Liver (tissue), 7 donors: ENCODE measurements at regions not wholly inside any gene's neighbourhood (a gene's known extent, or its start where the extent isn't known, plus 50 kb on each side); places are given as distances from the start of the nearest gene placed in this dataset.

Source experiments
- DNase-seq: peaks from one replicate; pipeline ENCODE4 v3.0.0-alpha.2; 2017; ENCODE audit warnings: low spot score
- H3K27ac ChIP-seq, 2 donors: one replicate each; pipeline ENCODE4 v1.7.0; 2013; ENCODE audit warnings: inconsistent platforms in 2 of 2, low read length in 2 of 2, control low read depth in 1 of 2, low read depth in 1 of 2, mild to moderate bottlenecking in 1 of 2
- H3K27me3 ChIP-seq, 4 donors: one replicate each; pipeline versions ENCODE4 v1.6.1 to v1.7.0; 2013; ENCODE audit warnings: low read length in 3 of 4, inconsistent platforms in 1 of 4, mild to moderate bottlenecking in 1 of 4, moderate library complexity in 1 of 4; ENCODE audit not compliant: control insufficient read depth in 4 of 4, insufficient read depth in 4 of 4
- H3K36me3 ChIP-seq, 4 donors: one replicate each; pipeline versions ENCODE4 v1.6.1 to v1.7.0; 2013; ENCODE audit warnings: low read length in 3 of 4, mild to moderate bottlenecking in 3 of 4, low read depth in 1 of 4, moderate library complexity in 1 of 4; ENCODE audit not compliant: control insufficient read depth in 4 of 4, insufficient read depth in 3 of 4
- H3K4me1 ChIP-seq, 4 donors: one replicate each; pipeline versions ENCODE4 v1.6.1 to v1.7.0; 2013; ENCODE audit warnings: low read length in 3 of 4, mild to moderate bottlenecking in 3 of 4, moderate library complexity in 1 of 4; ENCODE audit not compliant: control insufficient read depth in 4 of 4, insufficient read depth in 4 of 4
- H3K4me3 ChIP-seq, 3 donors: one replicate each; pipeline versions ENCODE4 v1.6.1 to v1.7.0; 2013; ENCODE audit warnings: low read length in 3 of 3, control low read depth in 1 of 3, low read depth in 1 of 3, mild to moderate bottlenecking in 1 of 3
- H3K9ac ChIP-seq, 2 donors: one replicate each; pipeline ENCODE4 v1.7.0; 2013; ENCODE audit warnings: low read length in 2 of 2, mild to moderate bottlenecking in 2 of 2, moderate library complexity in 2 of 2, control low read depth in 1 of 2, low read depth in 1 of 2
- H3K9me3 ChIP-seq, 4 donors: one replicate each; pipeline versions ENCODE4 v1.6.1 to v1.7.0; 2013; ENCODE audit warnings: low read length in 3 of 4; ENCODE audit not compliant: control insufficient read depth in 4 of 4
- EGR1 ChIP-seq, 2 donors: IDR thresholded peaks; 2 replicates each; pipeline ENCODE4 v1.6.1; 2016 to 2018; ENCODE audit warnings: antibody characterized with exemption in 2 of 2, low read depth in 2 of 2
- FOXA2 ChIP-seq: IDR thresholded peaks from 2 replicates; pipeline ENCODE4 v1.6.1; 2016; ENCODE audit warnings: antibody characterized with exemption
- GABPA ChIP-seq, 2 donors: IDR thresholded peaks in 1 of 2; conservative IDR thresholded peaks in 1 of 2; 2 replicates each; pipeline ENCODE4 v1.6.1; 2016; ENCODE audit warnings: antibody characterized with exemption in 2 of 2, mild to moderate bottlenecking in 1 of 2, moderate library complexity in 1 of 2
- HNF4A ChIP-seq, 2 donors: conservative IDR thresholded peaks; 2 replicates each; pipeline ENCODE4 v1.6.1; 2016; ENCODE audit warnings: antibody characterized with exemption in 2 of 2, mild to moderate bottlenecking in 2 of 2
- HNF4G ChIP-seq: IDR thresholded peaks from 2 replicates; pipeline ENCODE4 v1.6.1; 2016; ENCODE audit warnings: antibody characterized with exemption
- NR2F2 ChIP-seq: IDR thresholded peaks from 2 replicates; pipeline ENCODE4 v1.6.1; 2016; ENCODE audit warnings: antibody characterized with exemption
- RAD21 ChIP-seq, 2 donors: IDR thresholded peaks; 2 replicates each; pipeline ENCODE4 v1.6.1; 2016; ENCODE audit warnings: antibody characterized with exemption in 2 of 2, mild to moderate bottlenecking in 2 of 2
- RXRA ChIP-seq, 2 donors: IDR thresholded peaks; 2 replicates each; pipeline ENCODE4 v1.6.1; 2017 to 2018; ENCODE audit warnings: antibody characterized with exemption in 2 of 2, mild to moderate bottlenecking in 1 of 2
- SP1 ChIP-seq: IDR thresholded peaks from 2 replicates; pipeline ENCODE4 v1.6.1; 2018; ENCODE audit warnings: antibody characterized with exemption, mild to moderate bottlenecking
- TAF1 ChIP-seq: conservative IDR thresholded peaks from 2 replicates; pipeline ENCODE4 v1.6.1; 2016; ENCODE audit warnings: antibody characterized with exemption, mild to moderate bottlenecking
- YY1 ChIP-seq: IDR thresholded peaks from 2 replicates; pipeline ENCODE4 v1.6.1; 2016; ENCODE audit warnings: antibody characterized with exemption, mild to moderate bottlenecking
- WGBS: extraction: QIAGEN DNeasy Blood & Tissue Kit; methylation state at CpG from one replicate; pipeline ENCODE4 v1.1.7; 2013; 5-methylcytosine and 5-hydroxymethylcytosine counted together
- TF ChIP-seq, protein P1 (sequence below): IDR thresholded peaks from 2 replicates; pipeline ENCODE4 v1.6.1; 2016; ENCODE audit warnings: antibody characterized with exemption
- TF ChIP-seq, protein P2 (sequence below): IDR thresholded peaks from 2 replicates; pipeline ENCODE4 v1.6.1; 2016; ENCODE audit warnings: antibody characterized with exemption
- TF ChIP-seq, protein P3 (sequence below): IDR thresholded peaks from 2 replicates; pipeline ENCODE4 v1.6.1; 2016; ENCODE audit warnings: antibody characterized with exemption
- TF ChIP-seq, protein P4 (sequence below): IDR thresholded peaks from 2 replicates; pipeline ENCODE4 v1.6.1; 2016; ENCODE audit warnings: antibody characterized with exemption, mild to moderate bottlenecking
- donor health status: healthy.
- donor health status: healthy.
- donor health status: healthy.
- donor health status: healthy.

DNA sequence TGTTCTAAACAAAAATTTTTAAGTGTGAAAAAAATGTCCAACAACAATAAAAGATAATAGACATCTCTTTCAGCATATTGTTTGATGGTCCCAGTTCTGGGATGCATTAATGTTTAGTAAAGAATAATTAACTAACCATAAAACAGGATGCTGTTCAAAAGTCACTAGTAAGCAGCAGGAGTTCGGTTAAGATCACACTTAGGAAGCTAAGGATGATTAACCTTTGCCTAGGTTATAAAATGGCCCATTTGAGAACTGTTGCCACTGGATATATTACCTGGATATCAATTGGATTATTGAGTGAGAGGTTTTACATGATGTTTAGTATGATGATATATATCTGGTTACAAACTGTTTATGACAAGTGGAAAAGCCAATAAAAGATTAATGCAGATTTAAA lies 171.7 kb downstream of the ATG4C start:
- Histone ChIP-seq H3K9ac (no peak overlapping the region), H3K9me3 (no peaks in the 10 kb centered on the region), H3K27ac (no peak overlapping the region), H3K4me3 (no peak overlapping the region), H3K27me3 (peaks cover 0 to 15% (median 3%) of the 10 kb centered on the region in 4 donors), H3K4me1 (no peaks in the 10 kb centered on the region), H3K36me3 (no peaks in the 10 kb centered on the region)
- no peak for DNase-seq
- TF ChIP-seq, protein P1, sequence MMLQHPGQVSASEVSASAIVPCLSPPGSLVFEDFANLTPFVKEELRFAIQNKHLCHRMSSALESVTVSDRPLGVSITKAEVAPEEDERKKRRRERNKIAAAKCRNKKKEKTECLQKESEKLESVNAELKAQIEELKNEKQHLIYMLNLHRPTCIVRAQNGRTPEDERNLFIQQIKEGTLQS = no peak
- TF ChIP-seq TAF1 (no peak), EGR1 (IDR thresholded peaks at IDR 0.05; ENCODE audit: low read depth in 2 of 2) (no peak), GABPA (IDR thresholded peaks at IDR 0.05 in 1 of 2, conservative IDR thresholded peaks at IDR 0.05 in 1 of 2) (no peak), SP1 (no peak), RAD21 (IDR thresholded peaks at IDR 0.05) (no peak), YY1 (no peak), RXRA (IDR thresholded peaks at IDR 0.05) (no peak), HNF4G (no peak)
- TF ChIP-seq, protein P2, sequence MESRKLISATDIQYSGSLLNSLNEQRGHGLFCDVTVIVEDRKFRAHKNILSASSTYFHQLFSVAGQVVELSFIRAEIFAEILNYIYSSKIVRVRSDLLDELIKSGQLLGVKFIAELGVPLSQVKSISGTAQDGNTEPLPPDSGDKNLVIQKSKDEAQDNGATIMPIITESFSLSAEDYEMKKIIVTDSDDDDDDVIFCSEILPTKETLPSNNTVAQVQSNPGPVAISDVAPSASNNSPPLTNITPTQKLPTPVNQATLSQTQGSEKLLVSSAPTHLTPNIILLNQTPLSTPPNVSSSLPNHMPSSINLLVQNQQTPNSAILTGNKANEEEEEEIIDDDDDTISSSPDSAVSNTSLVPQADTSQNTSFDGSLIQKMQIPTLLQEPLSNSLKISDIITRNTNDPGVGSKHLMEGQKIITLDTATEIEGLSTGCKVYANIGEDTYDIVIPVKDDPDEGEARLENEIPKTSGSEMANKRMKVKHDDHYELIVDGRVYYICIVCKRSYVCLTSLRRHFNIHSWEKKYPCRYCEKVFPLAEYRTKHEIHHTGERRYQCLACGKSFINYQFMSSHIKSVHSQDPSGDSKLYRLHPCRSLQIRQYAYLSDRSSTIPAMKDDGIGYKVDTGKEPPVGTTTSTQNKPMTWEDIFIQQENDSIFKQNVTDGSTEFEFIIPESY = no peak
- TF ChIP-seq, protein P3, sequence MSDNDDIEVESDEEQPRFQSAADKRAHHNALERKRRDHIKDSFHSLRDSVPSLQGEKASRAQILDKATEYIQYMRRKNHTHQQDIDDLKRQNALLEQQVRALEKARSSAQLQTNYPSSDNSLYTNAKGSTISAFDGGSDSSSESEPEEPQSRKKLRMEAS = no peak
- TF ChIP-seq, protein P4, sequence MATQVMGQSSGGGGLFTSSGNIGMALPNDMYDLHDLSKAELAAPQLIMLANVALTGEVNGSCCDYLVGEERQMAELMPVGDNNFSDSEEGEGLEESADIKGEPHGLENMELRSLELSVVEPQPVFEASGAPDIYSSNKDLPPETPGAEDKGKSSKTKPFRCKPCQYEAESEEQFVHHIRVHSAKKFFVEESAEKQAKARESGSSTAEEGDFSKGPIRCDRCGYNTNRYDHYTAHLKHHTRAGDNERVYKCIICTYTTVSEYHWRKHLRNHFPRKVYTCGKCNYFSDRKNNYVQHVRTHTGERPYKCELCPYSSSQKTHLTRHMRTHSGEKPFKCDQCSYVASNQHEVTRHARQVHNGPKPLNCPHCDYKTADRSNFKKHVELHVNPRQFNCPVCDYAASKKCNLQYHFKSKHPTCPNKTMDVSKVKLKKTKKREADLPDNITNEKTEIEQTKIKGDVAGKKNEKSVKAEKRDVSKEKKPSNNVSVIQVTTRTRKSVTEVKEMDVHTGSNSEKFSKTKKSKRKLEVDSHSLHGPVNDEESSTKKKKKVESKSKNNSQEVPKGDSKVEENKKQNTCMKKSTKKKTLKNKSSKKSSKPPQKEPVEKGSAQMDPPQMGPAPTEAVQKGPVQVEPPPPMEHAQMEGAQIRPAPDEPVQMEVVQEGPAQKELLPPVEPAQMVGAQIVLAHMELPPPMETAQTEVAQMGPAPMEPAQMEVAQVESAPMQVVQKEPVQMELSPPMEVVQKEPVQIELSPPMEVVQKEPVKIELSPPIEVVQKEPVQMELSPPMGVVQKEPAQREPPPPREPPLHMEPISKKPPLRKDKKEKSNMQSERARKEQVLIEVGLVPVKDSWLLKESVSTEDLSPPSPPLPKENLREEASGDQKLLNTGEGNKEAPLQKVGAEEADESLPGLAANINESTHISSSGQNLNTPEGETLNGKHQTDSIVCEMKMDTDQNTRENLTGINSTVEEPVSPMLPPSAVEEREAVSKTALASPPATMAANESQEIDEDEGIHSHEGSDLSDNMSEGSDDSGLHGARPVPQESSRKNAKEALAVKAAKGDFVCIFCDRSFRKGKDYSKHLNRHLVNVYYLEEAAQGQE = no peak
- WGBS = 64% methylated on average over 1 of the region's 1 CpG

DNA sequence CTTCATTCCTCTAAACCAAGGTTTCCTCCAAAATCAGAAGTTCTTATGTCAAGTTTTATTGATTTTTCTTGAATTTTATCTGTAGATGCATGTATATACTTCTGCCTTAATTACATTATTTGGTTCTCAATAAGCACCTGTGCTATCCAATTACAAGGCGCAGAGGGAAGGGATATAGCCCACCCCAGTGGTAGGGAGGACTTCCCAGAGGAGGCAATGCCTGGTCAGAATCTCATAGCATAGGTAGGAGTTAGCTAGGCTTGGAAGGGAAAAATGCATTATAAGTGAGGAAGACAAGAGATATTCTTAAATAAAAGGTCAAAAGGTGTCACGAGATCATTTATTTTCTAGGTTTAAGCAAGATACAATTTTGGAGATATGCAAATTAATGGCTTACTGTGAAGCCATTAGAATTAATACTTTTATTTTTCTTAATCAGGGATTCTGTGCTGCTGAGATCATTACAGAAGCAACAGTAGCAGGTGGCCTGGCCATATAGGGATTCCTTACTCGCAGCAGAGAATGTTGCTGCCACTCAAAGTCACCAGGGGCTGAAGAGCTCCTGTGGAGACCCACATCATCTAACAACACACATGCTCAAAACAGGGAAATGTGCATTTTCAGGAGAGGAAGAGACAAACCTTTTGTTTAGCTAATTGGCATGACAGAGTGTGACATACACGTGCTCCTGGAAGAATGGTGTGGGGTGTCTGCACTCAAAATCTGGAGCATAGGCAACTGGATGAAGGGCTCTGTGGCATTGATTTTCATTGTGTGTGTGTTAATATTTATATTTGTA lies 178.3 kb downstream of the ATG4C start:
- WGBS = 70% methylated on average over 4 of the region's 4 CpGs
- no peaks in the 10 kb centered on the region for H3K27me3 ChIP-seq
- no peak for DNase-seq
- no peak overlapping the region for H3K27ac ChIP-seq
- no peaks in the 10 kb centered on the region for H3K36me3 ChIP-seq
- no peak for TF ChIP-seq RAD21 (IDR thresholded peaks at IDR 0.05)
- TF ChIP-seq, protein P4 = no peak
- no peak for TF ChIP-seq NR2F2
- TF ChIP-seq HNF4A (conservative IDR thresholded peaks at IDR 0.05) = no peak
- TF ChIP-seq SP1 = no peak
- TF ChIP-seq FOXA2 = no peak
- TF ChIP-seq EGR1 (IDR thresholded peaks at IDR 0.05; ENCODE audit: low read depth in 2 of 2) = no peak
- H3K9me3 ChIP-seq = no peaks in the 10 kb centered on the region
- no peaks in the 10 kb centered on the region for H3K4me1 ChIP-seq
- H3K9ac ChIP-seq = no peak overlapping the region
- H3K4me3 ChIP-seq = no peak overlapping the region
